ENCODE measurements at regions not wholly inside any gene's neighbourhood (a gene's known extent, or its start where the extent isn't known, plus 50 kb on each side); places are given as distances from the start of the nearest gene placed in this dataset.

DNA sequence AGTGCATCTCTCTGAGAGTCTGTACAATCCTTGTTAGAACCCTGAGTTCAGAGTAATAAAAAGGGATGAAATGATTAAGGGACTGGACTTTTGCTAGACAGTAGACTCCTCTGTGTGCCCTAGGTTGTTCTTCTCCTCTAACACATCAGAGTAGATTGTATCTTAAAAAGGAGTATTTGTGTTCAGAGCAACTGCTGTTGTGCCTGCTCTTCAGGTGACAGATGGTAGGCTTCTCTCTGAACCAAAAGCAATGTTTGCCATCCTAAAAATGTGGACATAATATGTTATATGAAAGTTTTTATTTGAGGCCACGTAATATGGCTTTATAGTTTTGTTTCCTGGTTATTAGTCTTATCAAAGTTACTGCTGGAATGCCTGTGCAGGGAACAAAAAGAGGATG, 588.6 kb upstream of the FAT1 start:
- TF ChIP-seq, protein P1, sequence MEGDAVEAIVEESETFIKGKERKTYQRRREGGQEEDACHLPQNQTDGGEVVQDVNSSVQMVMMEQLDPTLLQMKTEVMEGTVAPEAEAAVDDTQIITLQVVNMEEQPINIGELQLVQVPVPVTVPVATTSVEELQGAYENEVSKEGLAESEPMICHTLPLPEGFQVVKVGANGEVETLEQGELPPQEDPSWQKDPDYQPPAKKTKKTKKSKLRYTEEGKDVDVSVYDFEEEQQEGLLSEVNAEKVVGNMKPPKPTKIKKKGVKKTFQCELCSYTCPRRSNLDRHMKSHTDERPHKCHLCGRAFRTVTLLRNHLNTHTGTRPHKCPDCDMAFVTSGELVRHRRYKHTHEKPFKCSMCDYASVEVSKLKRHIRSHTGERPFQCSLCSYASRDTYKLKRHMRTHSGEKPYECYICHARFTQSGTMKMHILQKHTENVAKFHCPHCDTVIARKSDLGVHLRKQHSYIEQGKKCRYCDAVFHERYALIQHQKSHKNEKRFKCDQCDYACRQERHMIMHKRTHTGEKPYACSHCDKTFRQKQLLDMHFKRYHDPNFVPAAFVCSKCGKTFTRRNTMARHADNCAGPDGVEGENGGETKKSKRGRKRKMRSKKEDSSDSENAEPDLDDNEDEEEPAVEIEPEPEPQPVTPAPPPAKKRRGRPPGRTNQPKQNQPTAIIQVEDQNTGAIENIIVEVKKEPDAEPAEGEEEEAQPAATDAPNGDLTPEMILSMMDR (conservative IDR thresholded peaks at IDR 0.05 in 1 of 2, IDR thresholded peaks at IDR 0.05 in 1 of 2; ENCODE audit: extremely low read depth in 1 of 2, insufficient read depth in 1 of 2, low read depth in 1 of 2, low read length in 2 of 2) = no peak
- no peak for TF ChIP-seq EZH2 (IDR thresholded peaks at IDR 0.05; ENCODE audit: borderline replicate concordance, low read length)

Data from mammary epithelial cell (primary cell).